HG02973 (cell line): ENCODE measurements at regions not wholly inside any gene's neighbourhood (a gene's known extent, or its start where the extent isn't known, plus 50 kb on each side); places are given as distances from the start of the nearest gene placed in this dataset.

Experiments
- ATAC-seq: cut with Tn5 transposase; IDR thresholded peaks from one replicate; pipeline ENCODE4 v1.9.1; 2021; ENCODE audit warnings: moderate library complexity; ENCODE audit not compliant: unreplicated experiment

DNA sequence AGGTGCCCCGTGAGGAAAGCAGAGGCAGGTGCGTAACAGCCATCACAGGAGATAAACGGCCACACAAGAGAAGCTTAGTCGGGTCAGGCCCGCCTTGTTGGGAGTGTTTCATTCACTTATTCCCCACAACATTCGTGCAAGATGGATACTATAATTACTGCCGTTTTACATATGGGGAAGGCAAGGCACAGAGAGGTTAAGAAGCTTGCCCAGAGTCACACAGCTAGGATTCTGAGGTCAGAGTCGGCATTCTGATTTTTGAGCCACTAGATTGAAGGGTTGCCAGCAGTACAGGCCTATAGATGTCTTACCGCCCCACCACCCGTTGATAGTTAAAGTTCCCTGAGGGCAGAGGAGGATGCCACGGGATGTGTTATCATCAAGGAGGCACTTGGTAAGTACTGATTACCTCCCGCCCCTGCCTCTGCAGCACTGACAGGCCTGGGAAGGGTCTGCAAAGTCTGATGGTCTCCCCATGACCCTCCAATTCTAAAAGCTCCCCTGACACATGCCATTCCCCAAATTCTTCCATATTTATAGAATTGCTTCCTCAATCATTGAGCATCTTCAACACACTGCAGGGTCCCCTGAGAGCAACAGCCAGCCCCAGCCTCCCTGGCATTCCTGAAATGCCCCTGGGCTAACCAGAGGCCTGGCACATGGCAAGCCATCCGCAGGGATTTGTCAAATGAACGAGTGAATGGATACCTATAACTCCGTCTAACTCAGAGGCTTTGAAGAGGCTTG is 74.7 kb upstream of the CLDN14 start:
- ATAC-seq, result no peak

DNA sequence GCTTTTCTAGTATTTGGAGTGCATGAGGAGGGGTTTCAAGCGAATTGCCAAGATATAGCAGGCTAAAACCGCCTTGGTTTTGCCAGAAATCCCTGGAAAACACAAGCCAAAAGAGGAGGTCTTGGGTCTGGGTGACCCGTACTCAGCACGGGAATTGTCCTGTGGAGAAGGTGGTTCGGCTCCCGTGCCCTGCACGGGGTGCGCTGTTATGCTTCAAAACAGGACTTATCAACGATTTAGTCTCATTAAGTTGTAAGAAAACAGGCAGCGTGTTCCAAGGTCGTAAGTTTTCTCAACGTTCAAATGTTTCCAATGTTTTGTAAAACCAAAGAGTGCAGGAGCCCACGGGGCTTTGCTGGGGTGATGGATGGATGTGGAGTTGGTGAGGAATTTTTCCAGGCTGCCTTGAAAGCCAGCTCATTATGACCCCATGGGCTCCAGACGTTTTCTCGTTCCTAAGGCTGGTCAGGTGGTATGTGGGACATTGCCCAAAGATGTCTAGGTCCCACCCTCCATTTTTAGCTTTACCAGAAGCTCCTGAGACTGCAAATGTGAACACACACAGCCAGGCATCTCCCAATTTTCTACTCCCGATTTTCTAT is 75.4 kb upstream of the CLDN14 start:
- no peak for ATAC-seq

DNA sequence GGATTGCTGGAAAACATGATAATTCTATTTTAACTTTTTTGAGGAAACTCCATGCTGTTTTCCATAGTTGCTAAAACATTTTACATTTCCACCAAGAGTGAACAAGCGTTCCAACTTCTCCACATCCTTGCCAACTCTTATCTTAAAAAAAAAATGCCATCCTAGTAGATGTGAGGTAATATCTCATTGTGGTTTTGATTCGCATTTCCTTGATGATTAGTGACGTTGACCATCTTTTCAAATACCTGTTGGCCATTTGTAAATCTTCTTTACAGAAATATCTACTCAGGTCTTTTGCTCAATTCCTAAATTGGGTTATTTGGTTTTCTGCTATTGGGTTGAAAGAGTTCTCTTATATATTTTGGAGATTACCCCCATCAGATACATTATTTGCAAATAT is 77.4 kb upstream of the CLDN14 start:
- ATAC-seq, result no peak

DNA sequence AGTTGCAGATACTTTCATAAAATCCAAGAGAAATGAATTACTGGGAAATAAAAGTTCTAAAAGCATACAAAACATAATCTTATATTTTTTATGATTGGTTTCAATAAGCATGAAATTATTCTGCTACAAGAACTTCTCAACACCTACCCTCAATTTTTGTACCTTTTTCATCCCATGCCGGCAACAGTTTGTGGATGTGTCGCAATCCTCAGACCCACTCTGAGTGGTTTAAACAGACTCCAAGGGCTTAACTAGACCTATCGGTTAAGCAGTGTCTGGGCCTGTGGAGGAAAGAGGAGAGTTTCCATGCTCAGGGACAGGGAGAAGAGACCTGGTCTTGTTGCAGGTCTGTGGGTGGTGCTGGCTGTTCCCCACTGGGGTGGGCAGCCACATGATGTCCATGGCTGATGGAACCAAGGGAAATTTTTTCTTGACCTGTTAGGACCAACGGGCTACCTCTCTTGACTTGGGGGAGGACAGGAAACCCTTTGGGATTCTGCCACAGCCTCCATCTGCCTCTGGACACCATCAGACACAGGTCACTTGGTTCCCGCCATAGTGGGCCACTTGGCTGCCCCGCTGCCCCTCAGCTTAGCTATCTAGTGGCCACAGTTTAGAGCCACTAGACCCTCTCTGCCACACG is 81.1 kb upstream of the CLDN14 start:
- ATAC-seq, result no peak

DNA sequence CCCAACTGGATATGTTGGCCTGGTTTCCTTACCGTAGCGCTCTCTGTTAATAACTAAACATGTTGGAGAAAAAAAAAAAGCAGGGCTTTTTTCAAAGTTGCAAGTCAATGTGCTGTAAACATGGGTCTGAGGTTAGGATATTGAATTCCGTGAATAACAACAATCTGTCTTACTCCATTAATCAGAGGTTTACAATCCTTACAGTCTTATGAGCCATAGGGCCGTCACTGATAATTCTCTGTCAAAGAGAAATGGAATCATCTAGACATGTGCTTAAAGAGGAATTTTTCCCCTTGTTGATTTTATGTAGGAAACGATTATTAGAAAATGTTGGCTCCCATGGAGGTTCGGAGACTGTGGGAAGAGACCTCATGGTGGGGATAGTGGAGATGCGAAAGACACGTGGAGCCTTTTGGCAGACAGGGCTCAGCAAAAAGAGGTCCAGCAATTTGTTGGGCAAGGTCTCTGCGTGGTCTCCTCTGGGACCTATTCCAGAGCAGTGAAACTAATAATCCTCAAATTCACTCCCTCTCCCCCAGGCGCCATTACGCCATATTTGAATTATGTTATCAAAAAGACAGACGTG is 83.5 kb upstream of the CLDN14 start:
- ATAC-seq, result no peak

DNA sequence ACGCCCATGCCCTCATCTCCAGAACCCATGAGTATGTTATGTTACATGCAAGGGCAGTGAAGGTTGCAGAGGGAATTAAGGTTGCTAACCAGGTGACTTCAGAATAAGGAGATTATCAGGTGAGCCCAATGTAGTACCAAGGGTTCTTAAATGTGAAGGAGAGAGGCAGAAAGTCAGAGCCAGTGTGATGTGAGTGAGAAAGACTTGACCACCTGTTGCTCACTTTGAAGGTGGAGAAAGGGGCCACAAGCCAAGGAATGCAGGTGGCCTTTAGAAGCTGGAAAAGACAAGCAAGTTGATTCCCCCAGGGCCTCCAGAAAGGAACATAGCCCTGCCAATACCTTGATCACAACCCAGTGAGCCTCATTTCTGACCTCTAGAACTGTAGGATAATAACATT is 84.7 kb upstream of the CLDN14 start:
- no peak for ATAC-seq

DNA sequence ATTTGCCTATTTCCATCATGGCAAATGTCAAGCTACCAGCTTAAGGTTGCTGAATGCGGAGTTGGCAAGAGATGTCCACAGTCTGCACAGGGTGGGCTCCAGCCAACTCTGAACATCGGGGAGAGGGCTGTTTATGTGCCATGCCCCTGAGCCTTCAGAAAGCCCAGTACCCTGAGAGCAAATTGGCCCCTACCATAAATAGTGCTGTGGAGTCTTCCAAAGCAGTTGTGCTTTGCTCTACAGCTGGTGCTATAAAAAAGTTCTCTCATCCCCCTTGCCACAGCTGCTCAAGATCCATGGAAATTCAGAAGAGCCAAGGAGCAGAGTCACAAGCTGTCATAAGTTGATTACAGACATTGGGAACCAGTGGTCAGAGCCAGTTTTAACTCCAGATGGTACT is 85.6 kb upstream of the CLDN14 start:
- ATAC-seq, result no peak

DNA sequence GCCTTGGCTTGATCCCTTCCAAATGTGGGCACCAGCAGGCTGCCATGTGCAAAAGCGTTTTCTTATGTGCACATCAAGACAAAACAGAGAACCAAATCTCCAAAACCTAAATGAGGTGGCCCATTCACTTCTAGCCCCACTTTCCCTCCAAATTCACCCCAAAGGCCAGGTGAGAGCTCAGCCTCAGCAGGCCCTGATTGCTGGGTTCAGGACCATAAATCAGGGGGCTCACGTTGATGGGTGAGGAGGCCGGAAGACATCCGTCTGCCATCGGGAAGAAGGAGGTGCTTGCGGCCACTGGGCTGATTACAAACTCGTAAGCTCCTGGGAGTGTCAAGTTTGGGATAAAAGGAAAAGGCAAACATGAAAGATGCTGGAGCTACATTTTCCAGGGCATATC is 86.7 kb upstream of the CLDN14 start:
- no peak for ATAC-seq

DNA sequence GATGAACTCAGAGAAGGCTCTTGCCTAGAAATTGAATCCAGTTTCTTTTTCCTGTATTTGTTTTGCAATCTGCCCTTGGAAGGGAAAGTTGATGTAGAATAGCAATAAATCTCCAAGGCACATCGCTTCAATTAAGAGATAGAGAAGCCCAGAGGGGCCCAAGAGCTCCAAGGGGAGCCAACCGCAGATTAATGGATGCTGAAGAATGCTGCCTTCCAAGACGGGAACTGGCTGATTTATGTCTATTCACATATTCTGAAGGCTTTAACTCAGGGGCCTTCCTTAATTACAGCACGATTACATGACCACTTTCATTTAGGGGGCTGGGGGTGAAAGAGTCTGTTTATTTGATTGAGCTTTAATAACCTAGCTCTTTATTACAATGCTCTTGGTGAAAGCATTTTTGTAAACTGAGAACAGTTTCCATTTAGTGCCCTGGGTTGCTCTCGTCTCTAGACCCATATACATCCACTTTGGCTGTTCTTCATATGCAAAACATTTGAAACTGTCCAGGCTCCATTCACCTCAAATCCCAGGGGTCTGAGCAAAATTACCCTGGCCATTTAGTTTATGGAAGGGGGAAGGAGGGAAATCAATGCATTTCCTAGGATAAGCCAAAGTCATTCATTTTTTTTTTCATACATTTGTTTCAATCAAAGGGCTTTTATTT is 87.4 kb upstream of the CLDN14 start:
- ATAC-seq, result no peak

DNA sequence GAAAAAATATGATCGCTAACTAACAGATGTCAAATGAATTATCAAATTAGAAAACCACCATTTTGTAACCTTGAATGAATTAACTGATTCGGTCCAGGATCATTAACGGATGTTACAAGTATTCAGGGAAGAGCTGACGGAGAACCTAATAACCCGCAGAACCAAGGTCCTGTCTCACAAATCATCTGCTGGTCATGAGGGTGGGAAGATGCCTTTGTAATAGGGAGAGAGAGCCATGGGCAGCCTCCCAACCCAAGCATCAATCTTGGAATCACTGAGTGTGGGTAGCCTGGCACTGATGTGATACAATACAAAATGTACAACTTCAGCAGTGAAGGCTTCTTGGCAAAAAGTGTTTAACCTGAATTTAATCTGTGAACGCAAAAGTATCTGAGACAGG is 89.6 kb upstream of the CLDN14 start:
- ATAC-seq, result no peak

DNA sequence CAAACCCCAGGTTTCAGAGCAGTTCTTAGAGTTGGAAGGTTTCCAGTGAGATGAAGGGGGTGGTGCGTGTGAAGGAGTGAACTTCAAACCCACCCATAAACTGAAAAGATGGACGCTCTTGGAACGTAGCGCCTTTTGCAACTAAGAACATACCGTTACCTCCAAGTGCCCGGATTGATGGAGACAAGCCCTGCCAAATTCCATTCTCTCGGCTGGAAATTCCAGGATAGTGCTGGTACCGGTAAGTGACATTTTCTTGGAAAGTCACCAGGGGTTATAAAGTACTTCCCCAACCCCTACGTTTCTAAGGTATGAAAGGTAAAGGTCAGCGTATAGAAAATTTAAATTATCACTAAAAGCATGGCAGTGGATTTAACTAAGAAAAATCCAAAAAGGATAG is 91.6 kb upstream of the CLDN14 start:
- ATAC-seq, result no peak

DNA sequence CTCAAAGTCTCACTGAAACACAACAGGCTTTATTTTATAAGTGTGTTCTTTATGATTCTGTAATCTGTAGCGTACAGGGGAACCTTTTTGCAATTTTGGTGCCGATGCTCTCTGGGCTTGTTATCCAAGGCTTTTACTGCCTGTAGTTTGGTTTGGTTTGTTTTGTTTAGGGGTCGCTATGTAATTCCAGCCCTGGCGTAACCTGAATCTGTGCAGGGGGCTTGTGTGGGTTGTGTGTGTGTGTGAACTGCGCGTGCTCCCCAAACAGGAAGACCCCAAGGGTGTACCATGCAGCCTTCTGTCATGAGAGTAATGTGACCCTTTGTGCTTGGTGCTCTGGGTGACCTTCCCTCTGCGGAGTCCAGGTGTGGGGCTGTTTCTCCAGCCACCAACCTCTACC is 92.1 kb upstream of the CLDN14 start:
- ATAC-seq, result no peak

DNA sequence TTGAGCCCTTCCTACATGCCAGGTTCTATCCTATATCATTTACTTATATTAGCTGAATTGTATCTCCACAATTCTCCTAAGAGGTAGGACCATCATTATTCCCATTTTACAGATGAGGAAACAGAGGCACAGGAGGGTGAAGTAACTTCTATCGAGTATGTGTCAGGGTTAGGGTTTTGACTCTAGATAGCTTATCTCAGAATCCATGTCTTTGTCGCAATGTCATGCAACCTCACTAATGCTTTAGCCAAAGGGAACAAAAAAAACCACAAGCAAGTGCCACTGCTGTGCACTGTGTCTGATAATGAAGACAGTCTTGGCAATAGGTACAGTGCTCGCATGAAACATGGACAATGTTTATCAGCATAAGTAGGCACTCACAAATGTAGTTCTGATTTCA is 95.4 kb upstream of the CLDN14 start:
- no peak for ATAC-seq

DNA sequence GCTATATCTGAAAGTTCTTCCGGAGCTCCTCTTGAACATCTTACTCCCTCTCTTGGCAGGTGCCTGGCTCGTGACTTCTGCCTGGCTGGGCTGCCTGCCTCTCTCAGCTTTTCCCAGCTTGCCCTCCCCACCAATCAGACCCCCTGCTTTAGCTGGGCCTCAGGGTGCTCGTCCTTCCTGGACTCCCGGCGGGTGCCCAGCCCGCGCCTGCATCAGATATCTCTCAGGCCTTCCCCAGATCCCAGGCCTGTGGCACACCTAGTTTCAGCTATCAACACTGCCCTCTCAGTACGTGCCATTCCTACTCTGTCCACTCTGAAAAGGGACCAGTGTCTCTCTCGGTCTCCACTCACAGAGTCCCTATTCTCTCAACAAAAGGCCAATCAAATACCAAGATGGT is 96.5 kb upstream of the CLDN14 start:
- ATAC-seq, result no peak

DNA sequence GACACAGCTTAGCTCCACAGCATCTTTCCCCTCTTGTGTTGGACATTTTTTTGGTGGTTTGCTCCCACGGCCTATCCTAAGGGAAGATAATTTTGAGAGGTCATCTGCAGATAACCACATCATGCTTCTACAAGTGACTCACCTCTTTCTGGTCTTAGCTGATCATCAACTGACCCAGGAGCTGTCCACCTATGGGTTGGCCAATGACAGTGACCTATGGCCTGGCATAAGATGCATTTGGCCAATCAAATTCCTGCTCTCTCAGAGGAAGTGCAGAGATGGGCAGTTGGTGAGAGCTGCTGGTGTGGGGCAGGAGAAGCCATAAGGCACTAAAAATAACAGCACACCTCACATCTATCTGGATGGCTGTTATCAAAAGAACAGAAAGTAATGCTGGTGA is 100.0 kb upstream of the CLDN14 start:
- no peak for ATAC-seq

DNA sequence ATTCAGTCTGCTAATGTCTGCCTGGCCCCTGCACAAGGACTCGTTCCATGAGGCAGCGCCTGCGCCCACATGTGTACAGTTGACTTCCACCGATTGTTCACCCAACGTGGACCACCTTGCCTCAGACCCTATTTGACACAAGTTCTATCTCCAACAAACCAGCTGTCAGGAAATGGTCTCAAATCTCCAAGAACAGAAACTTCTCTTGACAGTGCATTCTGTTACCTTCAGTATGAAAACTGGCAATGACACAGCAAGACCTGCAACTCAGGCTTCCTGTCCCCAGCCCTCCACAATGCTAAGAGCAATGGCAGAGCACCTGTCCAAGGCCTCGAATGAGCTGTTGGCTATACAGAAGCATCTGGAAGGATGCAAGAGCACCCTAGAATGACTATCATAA is 102.3 kb upstream of the CLDN14 start:
- ATAC-seq, result no peak

DNA sequence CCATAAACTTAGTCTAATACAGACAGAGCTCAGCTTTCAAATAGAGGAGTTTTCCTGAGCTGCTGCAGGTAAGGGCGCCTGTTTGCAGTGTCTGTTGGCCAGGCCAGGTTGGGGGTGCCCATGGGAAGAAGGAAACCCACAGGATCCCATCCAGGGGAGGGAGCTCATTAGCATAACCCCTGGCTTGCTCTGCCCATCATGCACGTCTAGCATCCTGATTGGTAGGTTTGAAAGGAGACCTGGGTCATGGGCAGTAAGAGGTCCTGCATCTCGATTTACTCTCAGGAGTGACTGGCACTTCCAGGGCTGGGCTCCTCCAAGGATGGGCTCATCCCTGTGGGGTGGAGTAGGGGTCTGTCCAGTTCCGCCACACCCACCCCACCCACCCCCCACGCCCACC is 103.7 kb upstream of the CLDN14 start:
- ATAC-seq, result no peak

DNA sequence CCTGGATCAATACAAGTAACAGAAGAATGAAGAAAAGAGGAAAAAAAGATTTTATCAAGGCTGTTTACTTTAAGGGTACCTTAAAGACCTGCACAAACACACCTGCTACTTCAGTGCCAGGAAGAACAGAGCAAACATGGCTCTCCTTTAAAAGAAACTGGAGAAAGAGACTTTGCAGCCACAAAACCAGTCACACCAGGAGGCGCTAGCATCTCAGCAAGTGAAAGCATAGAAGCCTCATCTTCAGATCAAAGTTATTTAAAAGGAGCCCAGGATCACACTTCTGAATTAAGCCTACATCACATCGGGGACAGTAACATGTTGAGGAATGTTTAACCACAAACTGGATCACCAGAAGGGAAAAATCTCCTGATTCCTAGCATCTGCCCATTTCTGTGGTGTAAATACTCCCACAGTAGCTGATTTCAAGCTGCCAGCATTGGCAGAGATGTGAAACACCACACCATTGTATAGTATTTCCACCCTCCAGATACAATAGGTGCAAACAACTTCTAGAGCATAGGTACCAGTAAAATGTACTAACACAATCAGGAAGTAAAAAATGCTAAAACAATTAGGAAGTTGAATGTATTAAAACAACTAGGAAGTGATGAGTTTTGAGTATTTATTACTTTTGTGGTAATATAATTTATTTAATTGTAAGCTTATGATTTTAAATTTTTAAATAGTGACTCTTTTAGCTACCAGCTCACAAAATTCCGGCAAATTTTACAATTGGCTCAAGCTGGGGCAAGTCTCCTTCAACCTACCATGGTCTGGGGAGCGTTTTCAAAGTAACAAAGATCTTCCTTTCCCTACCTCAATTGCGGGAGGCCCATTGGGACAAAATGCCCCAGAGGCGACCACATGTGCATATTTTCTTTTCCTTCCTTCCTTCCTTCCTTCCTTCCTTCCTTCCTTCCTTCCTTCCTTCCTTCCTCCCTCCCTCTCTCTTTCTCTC is 105.3 kb upstream of the CLDN14 start:
- no peak for ATAC-seq

DNA sequence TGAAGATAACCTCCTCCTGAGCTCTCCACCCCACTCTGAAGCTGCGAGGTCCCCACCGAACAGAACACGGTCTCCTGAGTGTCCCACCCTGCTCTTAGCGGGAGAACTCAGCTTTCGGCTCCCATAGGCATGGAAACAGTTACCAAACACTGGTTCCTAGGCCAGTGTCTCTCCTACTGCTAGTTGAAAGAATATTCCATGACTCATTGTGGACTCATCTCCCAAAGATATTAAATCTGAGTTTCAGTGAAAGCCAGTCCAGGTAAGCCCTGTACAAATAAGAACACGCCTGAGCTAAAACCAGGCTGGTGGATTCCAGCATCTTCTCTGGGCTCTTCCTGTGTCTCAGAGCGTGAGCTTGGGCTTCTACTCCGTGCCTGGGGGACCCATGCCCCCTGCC is 107.5 kb upstream of the CLDN14 start:
- no peak for ATAC-seq

DNA sequence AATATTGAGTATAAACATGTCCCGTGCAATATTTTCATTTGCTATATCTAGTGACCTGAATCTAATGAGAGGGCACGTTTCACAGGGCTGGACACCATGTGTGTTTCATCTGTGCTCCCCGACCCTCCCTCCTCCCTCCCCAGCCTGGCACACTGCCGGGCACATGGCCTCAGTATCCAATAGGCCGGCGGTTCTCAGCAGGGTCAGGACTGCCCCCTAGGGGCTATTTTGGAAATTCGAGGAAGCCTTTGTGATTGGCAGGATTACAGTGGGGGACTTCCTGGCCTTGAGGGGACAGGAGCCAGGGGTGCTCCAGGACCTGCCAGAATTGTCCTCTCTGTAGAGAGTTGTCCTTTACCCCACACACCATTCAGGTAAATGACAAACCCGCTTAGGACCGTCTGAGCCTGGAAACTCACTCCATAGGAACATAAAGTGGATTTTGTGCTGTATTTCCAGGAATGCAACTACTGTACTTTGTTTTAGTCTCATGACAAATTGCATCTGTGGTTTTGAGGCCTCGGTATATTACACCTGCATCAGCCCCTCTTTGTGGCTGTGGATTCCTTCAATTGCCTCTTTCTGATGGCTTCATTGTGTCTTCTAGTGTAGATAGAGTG is 109.5 kb upstream of the SIM2 start:
- peak; percentile 53 for ATAC-seq
